PC-9 (cell line): ENCODE measurements at regions not wholly inside any gene's neighbourhood (a gene's known extent, or its start where the extent isn't known, plus 50 kb on each side); places are given as distances from the start of the nearest gene placed in this dataset.
"Not testable (repeated sequence)": the region's sequence is repeated elsewhere in the genome, so short reads cannot be mapped to it uniquely, and the experiment has no call there.

Source experiments
- CTCF ChIP-seq: fragments of 200-600 bp; sonication (generic); conservative IDR thresholded peaks from 2 replicates; pipeline ENCODE4 v1.6.1; 2017; ENCODE audit warnings: mixed run types, antibody characterized with exemption, mild to moderate bottlenecking, moderate library complexity
- EZH2 ChIP-seq: fragments of 200-600 bp; sonication (generic); IDR thresholded peaks from 2 replicates; pipeline ENCODE4 v1.8.0; 2017; ENCODE audit warnings: antibody characterized with exemption, low read depth

- TF ChIP-seq CTCF, EZH2: not testable (repeated sequence)
Observed at GRCh38 chr2:111454404-111454803, 333.7 kb downstream of the BCL2L11 start.
